GM12874 (cell line): ENCODE measurements at regions not wholly inside any gene's neighbourhood (a gene's known extent, or its start where the extent isn't known, plus 50 kb on each side); places are given as distances from the start of the nearest gene placed in this dataset.

ENCODE experiments used
- TF ChIP-seq, protein P1 (sequence below): IDR thresholded peaks from 2 replicates; pipeline ENCODE4 v1.5.1; 2011; ENCODE audit warnings: low read depth, mild to moderate bottlenecking, control low read depth, low read length, moderate library complexity; ENCODE audit not compliant: insufficient read depth

DNA sequence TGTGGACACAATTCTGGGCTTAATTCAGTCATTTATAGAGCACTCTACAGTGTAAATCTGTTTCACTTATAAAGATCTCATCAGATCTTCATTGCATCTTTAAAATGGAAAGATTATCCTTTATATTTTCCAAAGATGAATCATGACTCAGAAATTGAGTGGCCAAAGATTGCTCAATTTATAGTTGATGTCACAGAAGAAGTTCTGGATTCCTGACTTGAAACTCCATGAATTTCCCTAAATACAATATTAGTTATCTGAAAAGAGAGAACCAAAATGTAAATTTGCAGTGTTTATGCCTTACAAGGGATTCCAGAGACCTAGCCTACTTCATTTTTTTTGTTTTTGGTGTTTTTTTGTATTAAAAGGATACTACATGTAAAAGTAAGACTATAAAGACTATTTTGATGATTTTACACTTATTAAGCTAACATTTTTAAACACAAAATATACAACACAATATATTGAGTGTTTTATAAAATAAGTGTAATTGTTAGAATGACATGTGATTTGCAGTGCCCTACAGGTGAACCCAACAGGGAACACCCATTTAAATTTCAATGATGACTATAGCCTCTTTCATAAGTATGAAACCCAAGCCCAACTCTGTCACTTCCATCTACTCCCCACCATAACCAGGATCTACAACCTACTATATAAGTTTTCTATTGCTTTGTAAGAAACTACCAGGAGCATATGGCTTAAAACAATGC is 183.5 kb downstream of the PCDH7 start:
- TF ChIP-seq, protein P1, sequence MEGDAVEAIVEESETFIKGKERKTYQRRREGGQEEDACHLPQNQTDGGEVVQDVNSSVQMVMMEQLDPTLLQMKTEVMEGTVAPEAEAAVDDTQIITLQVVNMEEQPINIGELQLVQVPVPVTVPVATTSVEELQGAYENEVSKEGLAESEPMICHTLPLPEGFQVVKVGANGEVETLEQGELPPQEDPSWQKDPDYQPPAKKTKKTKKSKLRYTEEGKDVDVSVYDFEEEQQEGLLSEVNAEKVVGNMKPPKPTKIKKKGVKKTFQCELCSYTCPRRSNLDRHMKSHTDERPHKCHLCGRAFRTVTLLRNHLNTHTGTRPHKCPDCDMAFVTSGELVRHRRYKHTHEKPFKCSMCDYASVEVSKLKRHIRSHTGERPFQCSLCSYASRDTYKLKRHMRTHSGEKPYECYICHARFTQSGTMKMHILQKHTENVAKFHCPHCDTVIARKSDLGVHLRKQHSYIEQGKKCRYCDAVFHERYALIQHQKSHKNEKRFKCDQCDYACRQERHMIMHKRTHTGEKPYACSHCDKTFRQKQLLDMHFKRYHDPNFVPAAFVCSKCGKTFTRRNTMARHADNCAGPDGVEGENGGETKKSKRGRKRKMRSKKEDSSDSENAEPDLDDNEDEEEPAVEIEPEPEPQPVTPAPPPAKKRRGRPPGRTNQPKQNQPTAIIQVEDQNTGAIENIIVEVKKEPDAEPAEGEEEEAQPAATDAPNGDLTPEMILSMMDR, result no peak

DNA sequence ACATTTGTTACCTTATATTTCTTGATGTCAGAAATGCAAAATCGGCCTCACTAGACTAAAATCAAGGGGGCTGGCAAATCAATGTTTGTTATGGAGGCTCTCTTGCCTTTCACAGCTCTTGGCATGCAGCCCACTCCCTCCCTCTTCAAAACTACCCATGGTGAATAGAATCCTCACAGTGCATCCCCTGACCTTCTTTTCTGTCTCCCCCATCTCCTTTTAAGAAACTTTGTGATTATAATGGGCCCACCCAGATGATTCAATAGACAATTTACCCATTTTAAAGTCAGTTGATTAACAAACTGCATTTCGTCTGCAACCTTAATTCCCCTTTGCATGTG is 184.0 kb downstream of the PCDH7 start:
- TF ChIP-seq, protein P1, result no peak

DNA sequence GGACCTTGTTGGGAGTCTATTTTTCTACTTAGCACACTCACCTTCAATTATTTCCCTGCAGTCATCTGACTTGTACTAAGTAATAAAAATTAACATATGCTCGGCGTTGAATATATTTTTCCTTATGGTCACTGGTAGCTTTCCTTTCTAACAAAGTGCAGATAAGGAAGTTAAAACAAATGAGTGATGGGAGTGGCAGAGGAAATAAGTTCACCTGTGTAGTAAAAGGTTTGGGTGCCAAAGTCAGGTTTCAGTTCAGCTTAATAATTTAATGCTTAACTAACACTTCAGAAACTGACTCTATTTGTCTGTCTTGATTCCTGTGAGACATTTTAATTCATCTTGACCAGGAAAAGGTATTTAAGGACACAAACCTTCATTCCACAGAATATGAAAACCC is 184.4 kb downstream of the PCDH7 start:
- TF ChIP-seq, protein P1, result no peak

DNA sequence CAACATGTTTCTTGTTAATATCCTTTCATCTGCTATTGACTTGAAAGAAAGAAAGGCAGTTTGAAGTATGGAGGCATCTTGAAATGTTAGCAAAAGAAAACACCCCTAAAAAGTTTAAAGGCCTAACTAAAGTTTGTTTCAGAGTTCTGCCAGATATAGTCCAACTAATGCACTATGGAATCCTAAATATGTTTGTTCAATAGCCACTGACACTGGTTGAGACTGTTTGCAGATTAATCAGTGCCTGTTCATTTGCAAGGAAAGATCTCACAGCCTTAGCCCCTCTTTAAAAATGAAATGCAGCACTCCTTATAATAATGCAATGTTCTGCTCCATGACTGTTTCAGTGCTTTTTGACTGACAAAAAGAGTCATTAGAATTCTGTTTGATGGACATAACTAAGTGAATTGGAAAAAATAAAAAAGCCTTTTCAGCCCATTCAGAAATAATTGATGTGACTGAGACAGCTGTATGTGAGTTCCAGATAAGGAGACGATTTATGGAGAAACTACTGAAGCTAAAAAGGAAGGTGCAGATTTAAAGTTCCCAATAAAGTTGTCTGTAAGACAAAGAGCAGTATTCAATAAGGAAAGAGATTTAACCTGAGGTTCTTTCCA is 192.0 kb downstream of the PCDH7 start:
- TF ChIP-seq, protein P1, result no peak

DNA sequence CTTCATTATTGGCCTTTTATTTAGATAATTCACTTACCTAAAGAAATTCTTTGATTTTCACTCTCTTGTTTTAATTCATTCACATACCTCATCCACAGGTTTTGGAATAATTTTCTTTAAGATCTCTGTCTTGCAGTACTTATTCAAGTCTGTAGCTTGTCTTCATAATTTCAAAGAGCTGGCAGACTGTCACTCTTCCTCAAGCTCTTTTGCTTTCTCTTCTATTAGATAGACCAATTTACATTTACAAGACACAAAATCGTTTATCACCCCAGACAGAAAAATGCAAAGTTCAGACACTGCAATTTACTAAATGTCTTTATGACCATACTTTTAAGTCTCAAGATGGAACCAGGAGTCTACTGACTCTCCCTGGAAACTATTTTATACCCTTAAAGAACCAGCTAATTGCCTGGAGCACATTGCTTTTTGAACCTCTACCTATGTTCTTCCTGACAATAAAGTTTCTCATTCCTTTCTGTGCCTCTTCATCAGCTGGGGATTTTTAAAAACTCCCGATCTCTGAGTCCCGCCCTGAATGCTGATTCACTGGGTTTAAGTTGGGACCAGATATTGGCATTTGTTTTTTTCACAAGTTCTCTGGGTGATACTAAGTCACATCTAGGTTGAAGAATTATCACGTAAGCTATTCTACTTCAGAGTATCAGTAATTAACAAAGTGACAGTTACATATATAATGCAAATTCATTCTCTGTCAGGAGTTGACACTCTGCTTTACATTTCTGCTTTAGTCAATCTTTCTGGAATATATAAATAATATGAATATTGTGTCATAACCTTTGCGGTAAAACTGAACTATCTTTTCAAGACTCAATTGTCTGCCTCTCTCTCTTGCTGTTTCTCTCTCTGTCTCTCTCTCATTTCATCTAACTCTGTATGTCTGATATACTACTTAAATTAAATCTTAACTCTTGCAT is 196.4 kb downstream of the PCDH7 start:
- TF ChIP-seq, protein P1, result no peak

DNA sequence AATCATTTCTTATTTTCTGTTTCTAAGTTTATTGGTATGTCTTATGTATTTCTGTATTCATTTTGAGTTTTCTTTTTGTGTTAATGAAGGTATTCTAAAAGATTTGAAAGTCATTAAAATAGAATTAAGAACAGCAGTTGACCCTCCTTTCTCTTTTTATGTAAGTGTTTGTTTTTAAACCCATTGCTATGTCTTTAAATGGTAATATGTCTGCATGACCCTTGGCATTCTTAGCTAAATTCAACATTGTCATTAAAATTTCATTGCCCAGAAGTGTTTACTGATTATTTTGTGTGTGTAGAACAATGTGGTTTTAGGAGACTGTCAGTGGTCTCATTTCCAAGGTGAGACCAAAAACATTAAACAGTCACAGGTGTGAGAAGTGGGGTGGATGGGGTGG is 197.8 kb downstream of the PCDH7 start:
- TF ChIP-seq, protein P1, result no peak

DNA sequence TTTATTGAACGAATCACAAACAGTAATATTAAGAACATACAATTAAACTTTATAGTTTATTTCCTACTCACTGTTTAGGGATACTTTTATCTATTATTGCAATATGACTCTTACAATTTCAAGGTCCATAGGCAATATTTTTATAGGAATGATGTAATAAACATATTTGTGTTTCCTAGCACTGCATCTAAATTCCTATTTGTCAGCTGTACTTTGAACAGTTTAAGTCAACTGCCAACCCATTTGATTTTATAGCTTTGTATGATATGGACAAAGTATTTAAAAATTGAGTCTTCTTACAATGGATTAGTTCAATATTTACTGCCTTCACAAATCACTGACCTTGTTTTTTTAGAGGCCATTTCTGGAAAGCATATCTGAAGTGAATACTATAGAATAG is 199.3 kb downstream of the PCDH7 start:
- TF ChIP-seq, protein P1, result no peak
